ENCODE measurements at regions not wholly inside any gene's neighbourhood (a gene's known extent, or its start where the extent isn't known, plus 50 kb on each side); places are given as distances from the start of the nearest gene placed in this dataset.

DNA sequence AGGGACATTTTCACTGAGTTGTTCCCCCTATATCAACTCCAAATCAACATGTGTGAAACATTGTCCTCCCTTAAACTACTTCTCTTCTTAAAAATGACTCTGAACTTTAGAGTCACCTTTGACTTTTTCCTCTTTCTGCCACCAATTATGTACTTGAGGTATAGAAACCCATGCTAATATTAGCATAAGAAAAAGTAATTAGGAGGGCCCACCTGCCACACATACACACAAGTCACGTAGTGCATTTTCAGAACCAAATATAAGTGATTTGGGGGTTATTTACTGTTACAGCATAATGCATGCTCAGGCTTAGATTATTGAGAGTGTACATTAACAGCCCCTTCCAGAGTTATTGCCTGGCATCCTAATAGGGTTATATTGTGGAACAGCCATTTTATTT, 432.7 kb downstream of the ZIC3 start:
- ChIA-PET CTCF (no interaction called here), POLR2A (ENCODE audit: unreplicated experiment) (no interaction called here)
- H3K79me2 ChIP-seq (ENCODE audit: low read depth) = no peaks in the 10 kb centered on the region
- H3K9me2 ChIP-seq (ENCODE audit: insufficient read depth) = no peaks in the 10 kb centered on the region
- BruUV-seq (replicated peaks) = no TSS peak
- H3F3A ChIP-seq (ENCODE audit: insufficient read depth, low read depth) = no peaks in the 10 kb centered on the region
- H3K9me3 ChIP-seq (ENCODE audit: insufficient read depth, low read depth) = no peaks in the 10 kb centered on the region
- H3K27ac ChIP-seq = no peak overlapping the region
- intact Hi-C loops (cut with micrococcal nuclease; ENCODE audit: unreplicated experiment) = no loop called here
- no peak for DNase-seq
- H3K4me2 ChIP-seq = no peak overlapping the region
- TF ChIP-seq, protein P1, sequence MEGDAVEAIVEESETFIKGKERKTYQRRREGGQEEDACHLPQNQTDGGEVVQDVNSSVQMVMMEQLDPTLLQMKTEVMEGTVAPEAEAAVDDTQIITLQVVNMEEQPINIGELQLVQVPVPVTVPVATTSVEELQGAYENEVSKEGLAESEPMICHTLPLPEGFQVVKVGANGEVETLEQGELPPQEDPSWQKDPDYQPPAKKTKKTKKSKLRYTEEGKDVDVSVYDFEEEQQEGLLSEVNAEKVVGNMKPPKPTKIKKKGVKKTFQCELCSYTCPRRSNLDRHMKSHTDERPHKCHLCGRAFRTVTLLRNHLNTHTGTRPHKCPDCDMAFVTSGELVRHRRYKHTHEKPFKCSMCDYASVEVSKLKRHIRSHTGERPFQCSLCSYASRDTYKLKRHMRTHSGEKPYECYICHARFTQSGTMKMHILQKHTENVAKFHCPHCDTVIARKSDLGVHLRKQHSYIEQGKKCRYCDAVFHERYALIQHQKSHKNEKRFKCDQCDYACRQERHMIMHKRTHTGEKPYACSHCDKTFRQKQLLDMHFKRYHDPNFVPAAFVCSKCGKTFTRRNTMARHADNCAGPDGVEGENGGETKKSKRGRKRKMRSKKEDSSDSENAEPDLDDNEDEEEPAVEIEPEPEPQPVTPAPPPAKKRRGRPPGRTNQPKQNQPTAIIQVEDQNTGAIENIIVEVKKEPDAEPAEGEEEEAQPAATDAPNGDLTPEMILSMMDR (conservative IDR thresholded peaks at IDR 0.05) = no peak
- TF ChIP-seq EZH2 (IDR thresholded peaks at IDR 0.05; ENCODE audit: low read depth) = no peak
- no peaks in the 10 kb centered on the region for H4K20me1 ChIP-seq (ENCODE audit: insufficient read depth)
- H3K4me3 ChIP-seq = no peak overlapping the region
- H3K36me3 ChIP-seq (ENCODE audit: low read depth) = no peaks in the 10 kb centered on the region
- H2AFZ ChIP-seq = no peak overlapping the region
- H3K4me1 ChIP-seq (replicated peaks; ENCODE audit: insufficient read depth) = no peaks in the 10 kb centered on the region
- no peaks in the 10 kb centered on the region for H3K27me3 ChIP-seq (ENCODE audit: insufficient read depth, low read depth)

DNA sequence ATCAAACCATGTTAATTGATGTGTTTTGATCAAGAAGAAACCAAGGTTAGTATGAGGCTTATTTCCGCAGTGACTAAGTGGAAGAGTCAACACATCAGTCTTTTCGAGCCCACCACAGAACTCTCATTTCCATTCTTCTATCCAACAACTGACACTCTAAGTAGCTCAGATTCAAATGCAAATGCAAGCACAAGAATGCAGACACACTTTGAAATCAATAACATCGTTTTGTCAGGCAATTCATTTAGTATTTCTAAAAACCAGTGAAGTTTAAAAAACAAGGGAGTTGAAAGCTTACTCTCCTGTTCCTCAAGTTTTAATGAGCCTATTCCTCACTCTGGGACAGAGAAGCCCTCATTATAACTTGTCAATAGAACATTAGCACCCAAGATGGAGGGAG, 433.1 kb downstream of the ZIC3 start:
- DNase-seq = no peak
- TF ChIP-seq EZH2 (IDR thresholded peaks at IDR 0.05; ENCODE audit: low read depth) = no peak
- TF ChIP-seq, protein P1 (conservative IDR thresholded peaks at IDR 0.05) = no peak
- no peaks in the 10 kb centered on the region for H3K9me2 ChIP-seq (ENCODE audit: insufficient read depth)
- H3K4me2 ChIP-seq = no peak overlapping the region
- H3K4me1 ChIP-seq (replicated peaks; ENCODE audit: insufficient read depth) = no peaks in the 10 kb centered on the region
- no peak overlapping the region for H3K27ac ChIP-seq
- ChIA-PET CTCF (no interaction called here), POLR2A (ENCODE audit: unreplicated experiment) (no interaction called here)
- no peaks in the 10 kb centered on the region for H3K27me3 ChIP-seq (ENCODE audit: insufficient read depth, low read depth)
- H3F3A ChIP-seq (ENCODE audit: insufficient read depth, low read depth) = no peaks in the 10 kb centered on the region
- no TSS peak for BruUV-seq (replicated peaks)
- H3K79me2 ChIP-seq (ENCODE audit: low read depth) = no peaks in the 10 kb centered on the region
- no peaks in the 10 kb centered on the region for H4K20me1 ChIP-seq (ENCODE audit: insufficient read depth)
- no peak overlapping the region for H2AFZ ChIP-seq
- intact Hi-C loops (cut with micrococcal nuclease; ENCODE audit: unreplicated experiment) = no loop called here
- no peaks in the 10 kb centered on the region for H3K9me3 ChIP-seq (ENCODE audit: insufficient read depth, low read depth)
- no peaks in the 10 kb centered on the region for H3K36me3 ChIP-seq (ENCODE audit: low read depth)
- H3K4me3 ChIP-seq = no peak overlapping the region

DNA sequence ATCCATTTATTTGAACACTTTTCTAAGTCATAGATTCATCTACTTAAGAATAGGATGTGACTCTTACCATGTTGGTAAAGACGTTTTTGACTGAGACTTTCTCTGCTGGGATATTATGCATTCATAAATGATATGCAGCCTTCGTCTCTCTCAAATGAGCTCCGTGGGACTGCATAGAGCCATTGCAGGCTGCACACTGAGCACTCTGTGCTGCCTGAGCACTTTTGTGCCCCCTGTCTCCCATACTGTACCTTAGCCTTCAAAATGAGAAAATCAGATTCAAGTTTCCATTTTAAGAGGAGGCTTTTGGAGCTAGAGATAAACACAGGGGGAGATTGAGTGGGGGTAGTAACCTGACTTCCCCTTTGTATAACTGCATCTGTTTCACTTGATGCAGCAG, 433.6 kb downstream of the ZIC3 start:
- Histone ChIP-seq H3K4me3 (no peak overlapping the region), H3K4me1 (replicated peaks; ENCODE audit: insufficient read depth) (no peaks in the 10 kb centered on the region), H3K4me2 (no peak overlapping the region), H3F3A (ENCODE audit: insufficient read depth, low read depth) (no peaks in the 10 kb centered on the region), H3K27ac (no peak overlapping the region), H2AFZ (no peak overlapping the region), H3K27me3 (ENCODE audit: insufficient read depth, low read depth) (no peaks in the 10 kb centered on the region), H3K79me2 (ENCODE audit: low read depth) (no peaks in the 10 kb centered on the region), H3K36me3 (ENCODE audit: low read depth) (no peaks in the 10 kb centered on the region), H3K9me3 (ENCODE audit: insufficient read depth, low read depth) (no peaks in the 10 kb centered on the region), H4K20me1 (ENCODE audit: insufficient read depth) (no peaks in the 10 kb centered on the region), H3K9me2 (ENCODE audit: insufficient read depth) (no peaks in the 10 kb centered on the region)
- ChIA-PET CTCF (no interaction called here), POLR2A (ENCODE audit: unreplicated experiment) (no interaction called here)
- BruUV-seq (replicated peaks) = no TSS peak
- TF ChIP-seq EZH2 (IDR thresholded peaks at IDR 0.05; ENCODE audit: low read depth) = no peak
- TF ChIP-seq, protein P1 (conservative IDR thresholded peaks at IDR 0.05) = no peak
- intact Hi-C loops (cut with micrococcal nuclease; ENCODE audit: unreplicated experiment) = no loop called here
- no peak for DNase-seq

Data from PC-9 (cell line).